Hepatocyte (in vitro differentiated cells): ENCODE measurements at regions not wholly inside any gene's neighbourhood (a gene's known extent, or its start where the extent isn't known, plus 50 kb on each side); places are given as distances from the start of the nearest gene placed in this dataset.

Source experiments
- EZH2 ChIP-seq: fragments of 200-600 bp; sonication (generic); IDR thresholded peaks from 2 replicates; pipeline ENCODE4 v1.6.1; 2016; ENCODE audit warnings: antibody characterized with exemption, mild to moderate bottlenecking, borderline replicate concordance
- TF ChIP-seq, protein P1 (sequence below): fragments of 200-600 bp; sonication (generic); IDR thresholded peaks from 2 replicates; pipeline ENCODE4 v1.5.1; 2016; ENCODE audit warnings: antibody characterized with exemption, mild to moderate bottlenecking; ENCODE audit not compliant: poor library complexity

DNA sequence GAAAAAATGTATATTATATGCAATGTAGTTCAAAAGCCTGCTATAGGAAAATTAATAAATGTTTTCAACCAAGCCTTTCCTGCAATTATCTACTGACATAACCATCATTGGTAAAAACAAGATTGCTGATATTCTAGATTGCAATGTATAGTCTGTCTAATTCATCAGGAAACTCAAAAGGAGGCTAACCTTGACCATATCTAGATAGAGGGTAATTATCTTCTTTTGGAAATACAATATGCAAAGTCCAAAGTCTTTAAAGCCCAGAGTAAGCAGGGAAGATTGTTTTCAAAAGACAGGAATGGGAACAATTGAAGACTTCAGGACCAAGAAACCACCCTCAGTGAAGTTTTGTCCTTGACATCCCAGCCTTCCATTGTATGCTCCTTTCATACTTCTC lies 123.1 kb upstream of the GLRA2 start:
- TF ChIP-seq, protein P1, sequence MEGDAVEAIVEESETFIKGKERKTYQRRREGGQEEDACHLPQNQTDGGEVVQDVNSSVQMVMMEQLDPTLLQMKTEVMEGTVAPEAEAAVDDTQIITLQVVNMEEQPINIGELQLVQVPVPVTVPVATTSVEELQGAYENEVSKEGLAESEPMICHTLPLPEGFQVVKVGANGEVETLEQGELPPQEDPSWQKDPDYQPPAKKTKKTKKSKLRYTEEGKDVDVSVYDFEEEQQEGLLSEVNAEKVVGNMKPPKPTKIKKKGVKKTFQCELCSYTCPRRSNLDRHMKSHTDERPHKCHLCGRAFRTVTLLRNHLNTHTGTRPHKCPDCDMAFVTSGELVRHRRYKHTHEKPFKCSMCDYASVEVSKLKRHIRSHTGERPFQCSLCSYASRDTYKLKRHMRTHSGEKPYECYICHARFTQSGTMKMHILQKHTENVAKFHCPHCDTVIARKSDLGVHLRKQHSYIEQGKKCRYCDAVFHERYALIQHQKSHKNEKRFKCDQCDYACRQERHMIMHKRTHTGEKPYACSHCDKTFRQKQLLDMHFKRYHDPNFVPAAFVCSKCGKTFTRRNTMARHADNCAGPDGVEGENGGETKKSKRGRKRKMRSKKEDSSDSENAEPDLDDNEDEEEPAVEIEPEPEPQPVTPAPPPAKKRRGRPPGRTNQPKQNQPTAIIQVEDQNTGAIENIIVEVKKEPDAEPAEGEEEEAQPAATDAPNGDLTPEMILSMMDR: no peak
- no peak for TF ChIP-seq EZH2
